H1 (cell line): ENCODE measurements at regions not wholly inside any gene's neighbourhood (a gene's known extent, or its start where the extent isn't known, plus 50 kb on each side); places are given as distances from the start of the nearest gene placed in this dataset.

Source experiments
- CBX5 ChIP-seq: fragments of 300-800, 300-1000 bp; sonication (generic); IDR thresholded peaks from 2 replicates; pipeline ENCODE4 v1.7.1; 2016; ENCODE audit warnings: antibody characterized with exemption, low read length, low read depth
- CBX8 ChIP-seq: fragments of 300-800, 300-1000 bp; sonication (generic); IDR thresholded peaks from 2 replicates; pipeline ENCODE4 v1.7.1; 2016; ENCODE audit warnings: low read depth, low read length, borderline replicate concordance
- GABPA ChIP-seq: IDR thresholded peaks from 2 replicates; pipeline ENCODE4 v1.6.1; 2011; ENCODE audit warnings: mild to moderate bottlenecking, low read length, moderate library complexity, borderline replicate concordance; ENCODE audit not compliant: insufficient read depth
- JUN ChIP-seq: IDR thresholded peaks from 2 replicates; pipeline ENCODE4 v1.6.1; 2011; ENCODE audit warnings: low read depth, mild to moderate bottlenecking, improper control_type of control experiment, low read length
- KDM5A ChIP-seq: fragments of 200-600 bp; IDR thresholded peaks from 2 replicates; pipeline ENCODE4 v1.7.1; 2012; ENCODE audit warnings: mild to moderate bottlenecking, low read length, inconsistent platforms, mixed read lengths
- MAFK ChIP-seq: IDR thresholded peaks from 2 replicates; pipeline ENCODE4 v1.6.1; 2012; ENCODE audit warnings: low read depth, mild to moderate bottlenecking, improper control_type of control experiment, low read length
- RAD21 ChIP-seq, 2 experiments: IDR thresholded peaks in 1 of 2; conservative IDR thresholded peaks in 1 of 2; 2 replicates each; pipeline ENCODE4 v1.6.1; 2011; ENCODE audit warnings: low read depth in 2 of 2, low read length in 2 of 2, improper control_type of control experiment in 1 of 2, inconsistent platforms in 1 of 2, mild to moderate bottlenecking in 1 of 2, moderate library complexity in 1 of 2
- RFX5 ChIP-seq: IDR thresholded peaks from 2 replicates; pipeline ENCODE4 v1.6.1; 2011; ENCODE audit warnings: low read depth, low read length, improper control_type of control experiment, borderline replicate concordance
- SP2 ChIP-seq: IDR thresholded peaks from 2 replicates; pipeline ENCODE4 v1.6.1; 2012; ENCODE audit warnings: mild to moderate bottlenecking, low read length, inconsistent platforms
- TF ChIP-seq, protein P1 (sequence below): fragments of 300-600 bp; sonication (generic); IDR thresholded peaks from 2 replicates; pipeline ENCODE4 v1.7.1; 2012; ENCODE audit warnings: low read length, moderate library complexity, mild to moderate bottlenecking, inconsistent platforms; ENCODE audit not compliant: insufficient replicate concordance
- TF ChIP-seq, protein P2 (sequence below): IDR thresholded peaks from 2 replicates; pipeline ENCODE4 v1.6.1; 2011; ENCODE audit warnings: low read depth, mild to moderate bottlenecking, low read length; ENCODE audit not compliant: insufficient read depth

DNA sequence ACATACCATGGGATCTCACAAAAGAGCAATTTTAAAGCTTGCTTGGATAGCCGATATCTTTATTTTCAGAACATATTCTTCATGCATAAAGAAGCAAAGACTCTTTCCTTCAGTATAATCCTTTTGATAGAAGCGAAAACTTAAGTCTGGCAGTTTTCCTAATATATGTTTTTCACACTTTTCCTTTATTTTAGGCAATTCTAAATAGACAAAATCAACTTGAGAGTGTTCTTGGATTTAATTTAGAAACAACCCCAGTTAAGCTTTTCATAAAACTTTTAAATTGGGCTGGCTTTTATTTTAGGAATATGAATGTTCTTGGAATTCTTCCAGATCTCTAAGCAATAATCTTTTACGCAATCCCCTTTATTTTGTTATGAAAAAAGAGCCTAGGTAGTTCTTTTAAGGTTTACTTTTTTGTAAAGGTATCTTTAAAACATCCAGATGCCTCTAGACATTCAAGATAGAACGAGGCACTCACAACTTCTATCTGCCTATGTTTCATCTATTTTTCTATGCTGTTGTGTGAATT, 51.5 kb upstream of the HSPB3 start (continued):
- TF ChIP-seq, protein P1, sequence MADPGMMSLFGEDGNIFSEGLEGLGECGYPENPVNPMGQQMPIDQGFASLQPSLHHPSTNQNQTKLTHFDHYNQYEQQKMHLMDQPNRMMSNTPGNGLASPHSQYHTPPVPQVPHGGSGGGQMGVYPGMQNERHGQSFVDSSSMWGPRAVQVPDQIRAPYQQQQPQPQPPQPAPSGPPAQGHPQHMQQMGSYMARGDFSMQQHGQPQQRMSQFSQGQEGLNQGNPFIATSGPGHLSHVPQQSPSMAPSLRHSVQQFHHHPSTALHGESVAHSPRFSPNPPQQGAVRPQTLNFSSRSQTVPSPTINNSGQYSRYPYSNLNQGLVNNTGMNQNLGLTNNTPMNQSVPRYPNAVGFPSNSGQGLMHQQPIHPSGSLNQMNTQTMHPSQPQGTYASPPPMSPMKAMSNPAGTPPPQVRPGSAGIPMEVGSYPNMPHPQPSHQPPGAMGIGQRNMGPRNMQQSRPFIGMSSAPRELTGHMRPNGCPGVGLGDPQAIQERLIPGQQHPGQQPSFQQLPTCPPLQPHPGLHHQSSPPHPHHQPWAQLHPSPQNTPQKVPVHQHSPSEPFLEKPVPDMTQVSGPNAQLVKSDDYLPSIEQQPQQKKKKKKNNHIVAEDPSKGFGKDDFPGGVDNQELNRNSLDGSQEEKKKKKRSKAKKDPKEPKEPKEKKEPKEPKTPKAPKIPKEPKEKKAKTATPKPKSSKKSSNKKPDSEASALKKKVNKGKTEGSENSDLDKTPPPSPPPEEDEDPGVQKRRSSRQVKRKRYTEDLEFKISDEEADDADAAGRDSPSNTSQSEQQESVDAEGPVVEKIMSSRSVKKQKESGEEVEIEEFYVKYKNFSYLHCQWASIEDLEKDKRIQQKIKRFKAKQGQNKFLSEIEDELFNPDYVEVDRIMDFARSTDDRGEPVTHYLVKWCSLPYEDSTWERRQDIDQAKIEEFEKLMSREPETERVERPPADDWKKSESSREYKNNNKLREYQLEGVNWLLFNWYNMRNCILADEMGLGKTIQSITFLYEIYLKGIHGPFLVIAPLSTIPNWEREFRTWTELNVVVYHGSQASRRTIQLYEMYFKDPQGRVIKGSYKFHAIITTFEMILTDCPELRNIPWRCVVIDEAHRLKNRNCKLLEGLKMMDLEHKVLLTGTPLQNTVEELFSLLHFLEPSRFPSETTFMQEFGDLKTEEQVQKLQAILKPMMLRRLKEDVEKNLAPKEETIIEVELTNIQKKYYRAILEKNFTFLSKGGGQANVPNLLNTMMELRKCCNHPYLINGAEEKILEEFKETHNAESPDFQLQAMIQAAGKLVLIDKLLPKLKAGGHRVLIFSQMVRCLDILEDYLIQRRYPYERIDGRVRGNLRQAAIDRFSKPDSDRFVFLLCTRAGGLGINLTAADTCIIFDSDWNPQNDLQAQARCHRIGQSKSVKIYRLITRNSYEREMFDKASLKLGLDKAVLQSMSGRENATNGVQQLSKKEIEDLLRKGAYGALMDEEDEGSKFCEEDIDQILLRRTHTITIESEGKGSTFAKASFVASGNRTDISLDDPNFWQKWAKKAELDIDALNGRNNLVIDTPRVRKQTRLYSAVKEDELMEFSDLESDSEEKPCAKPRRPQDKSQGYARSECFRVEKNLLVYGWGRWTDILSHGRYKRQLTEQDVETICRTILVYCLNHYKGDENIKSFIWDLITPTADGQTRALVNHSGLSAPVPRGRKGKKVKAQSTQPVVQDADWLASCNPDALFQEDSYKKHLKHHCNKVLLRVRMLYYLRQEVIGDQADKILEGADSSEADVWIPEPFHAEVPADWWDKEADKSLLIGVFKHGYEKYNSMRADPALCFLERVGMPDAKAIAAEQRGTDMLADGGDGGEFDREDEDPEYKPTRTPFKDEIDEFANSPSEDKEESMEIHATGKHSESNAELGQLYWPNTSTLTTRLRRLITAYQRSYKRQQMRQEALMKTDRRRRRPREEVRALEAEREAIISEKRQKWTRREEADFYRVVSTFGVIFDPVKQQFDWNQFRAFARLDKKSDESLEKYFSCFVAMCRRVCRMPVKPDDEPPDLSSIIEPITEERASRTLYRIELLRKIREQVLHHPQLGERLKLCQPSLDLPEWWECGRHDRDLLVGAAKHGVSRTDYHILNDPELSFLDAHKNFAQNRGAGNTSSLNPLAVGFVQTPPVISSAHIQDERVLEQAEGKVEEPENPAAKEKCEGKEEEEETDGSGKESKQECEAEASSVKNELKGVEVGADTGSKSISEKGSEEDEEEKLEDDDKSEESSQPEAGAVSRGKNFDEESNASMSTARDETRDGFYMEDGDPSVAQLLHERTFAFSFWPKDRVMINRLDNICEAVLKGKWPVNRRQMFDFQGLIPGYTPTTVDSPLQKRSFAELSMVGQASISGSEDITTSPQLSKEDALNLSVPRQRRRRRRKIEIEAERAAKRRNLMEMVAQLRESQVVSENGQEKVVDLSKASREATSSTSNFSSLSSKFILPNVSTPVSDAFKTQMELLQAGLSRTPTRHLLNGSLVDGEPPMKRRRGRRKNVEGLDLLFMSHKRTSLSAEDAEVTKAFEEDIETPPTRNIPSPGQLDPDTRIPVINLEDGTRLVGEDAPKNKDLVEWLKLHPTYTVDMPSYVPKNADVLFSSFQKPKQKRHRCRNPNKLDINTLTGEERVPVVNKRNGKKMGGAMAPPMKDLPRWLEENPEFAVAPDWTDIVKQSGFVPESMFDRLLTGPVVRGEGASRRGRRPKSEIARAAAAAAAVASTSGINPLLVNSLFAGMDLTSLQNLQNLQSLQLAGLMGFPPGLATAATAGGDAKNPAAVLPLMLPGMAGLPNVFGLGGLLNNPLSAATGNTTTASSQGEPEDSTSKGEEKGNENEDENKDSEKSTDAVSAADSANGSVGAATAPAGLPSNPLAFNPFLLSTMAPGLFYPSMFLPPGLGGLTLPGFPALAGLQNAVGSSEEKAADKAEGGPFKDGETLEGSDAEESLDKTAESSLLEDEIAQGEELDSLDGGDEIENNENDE = no peak
- TF ChIP-seq JUN (no peak), RAD21 (IDR thresholded peaks at IDR 0.05 in 1 of 2, conservative IDR thresholded peaks at IDR 0.05 in 1 of 2; ENCODE audit: low read depth in 2 of 2, low read length in 2 of 2) (no peak), CBX5 (no peak), KDM5A (no peak), SP2 (no peak), GABPA (no peak), MAFK (no peak), CBX8 (no peak), RFX5 (no peak)
- TF ChIP-seq, protein P2, sequence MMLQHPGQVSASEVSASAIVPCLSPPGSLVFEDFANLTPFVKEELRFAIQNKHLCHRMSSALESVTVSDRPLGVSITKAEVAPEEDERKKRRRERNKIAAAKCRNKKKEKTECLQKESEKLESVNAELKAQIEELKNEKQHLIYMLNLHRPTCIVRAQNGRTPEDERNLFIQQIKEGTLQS = no peak
